Hepatocyte (in vitro differentiated cells): ENCODE measurements at regions not wholly inside any gene's neighbourhood (a gene's known extent, or its start where the extent isn't known, plus 50 kb on each side); places are given as distances from the start of the nearest gene placed in this dataset.

Experiments used
- CTCF ChIP-seq: fragments of 200-600 bp; sonication (generic); IDR thresholded peaks from 2 replicates; pipeline ENCODE4 v1.5.1; 2016; ENCODE audit warnings: antibody characterized with exemption, mild to moderate bottlenecking; ENCODE audit not compliant: poor library complexity
- EZH2 ChIP-seq: fragments of 200-600 bp; sonication (generic); IDR thresholded peaks from 2 replicates; pipeline ENCODE4 v1.6.1; 2016; ENCODE audit warnings: antibody characterized with exemption, mild to moderate bottlenecking, borderline replicate concordance

GRCh38 chr6:131510591-131510990 lies 62.4 kb upstream of the ARG1 start:
- TF ChIP-seq EZH2 (no peak), CTCF (no peak)
